ENCODE measurements at regions not wholly inside any gene's neighbourhood (a gene's known extent, or its start where the extent isn't known, plus 50 kb on each side); places are given as distances from the start of the nearest gene placed in this dataset.

DNA sequence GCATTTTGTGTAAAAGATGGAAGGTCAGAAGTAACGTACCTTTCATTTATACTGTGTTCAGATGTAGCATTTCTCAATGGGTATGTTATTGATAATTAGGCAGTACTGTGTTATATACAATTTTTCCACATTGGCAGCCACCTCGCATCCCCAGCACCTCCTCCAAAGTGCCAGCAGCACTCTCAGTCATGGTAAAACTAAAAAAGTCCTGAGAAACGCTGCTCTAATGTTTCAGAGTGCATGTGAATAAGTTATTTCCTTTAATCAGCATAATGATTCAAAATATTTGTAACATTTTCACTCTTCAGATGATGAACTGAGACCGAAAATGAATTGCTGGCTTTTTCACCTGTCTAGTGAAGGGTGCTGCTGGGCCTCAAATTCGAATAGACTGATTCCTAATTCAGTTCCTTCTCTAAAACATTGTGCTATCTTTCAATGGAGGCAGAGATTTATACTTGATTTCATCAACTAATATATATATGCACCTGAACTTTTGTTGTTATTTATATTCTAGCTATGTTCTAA is 79.9 kb upstream of the ANKRD55 start:
- no CpG with 5 or more reads among the region's 5 CpGs for WGBS (ENCODE audit: extremely low coverage, insufficient read length, low lambda C conversion rate)
- Mint-ChIP-seq H3K27me3 (ENCODE audit: low read depth) (no peaks in the 10 kb centered on the region; the same call in 1 of the 2 replicates), H3K4me1 (peaks cover 3 to 6% of the 10 kb centered on the region in 2 experiments), H3K36me3 (ENCODE audit: insufficient read depth in 1 of 3, low read depth in 3 of 3) (no peaks in the 10 kb centered on the region; a peak in 1 of 7 replicates), H3K9me3 (no peaks in the 10 kb centered on the region; a peak in 1 of 5 replicates), H3K4me3 (no peak overlapping the region), H3K27ac (no peak overlapping the region)
- Histone ChIP-seq H3K23me2 (ENCODE audit: insufficient read length, low read depth, low read length, poor library complexity, severe bottlenecking) (no peaks in the 10 kb centered on the region), H2BK15ac (ENCODE audit: low read depth, low read length) (no peak overlapping the region), H3K9ac (ENCODE audit: extremely low read depth, insufficient read length, low read length) (no peak overlapping the region), H4K5ac (ENCODE audit: insufficient read length, low read depth, low read length) (no peak overlapping the region), H3K79me1 (ENCODE audit: insufficient read depth, low read depth, low read length, poor library complexity, severe bottlenecking) (no peaks in the 10 kb centered on the region), H3T11ph (ENCODE audit: low read length) (no peak overlapping the region), H4K20me1 (ENCODE audit: control insufficient read depth, insufficient read depth, insufficient read length) (no peaks in the 10 kb centered on the region), H2AK5ac (ENCODE audit: insufficient read length, low read length) (no peak overlapping the region), H3K4ac (ENCODE audit: low read depth, low read length) (no peak overlapping the region), H3K4me2 (ENCODE audit: insufficient read depth, insufficient read length, low read length) (no peak overlapping the region), H3K9me3 (ENCODE audit: control insufficient read depth, low read depth, low read length) (no peaks in the 10 kb centered on the region), H4K8ac (replicated peaks; ENCODE audit: insufficient read length, low read depth, low read length) (no peak overlapping the region), H3K23ac (ENCODE audit: insufficient read length, low read depth, low read length) (no peak overlapping the region), H3K56ac (ENCODE audit: insufficient read length, low read depth, low read length) (no peak overlapping the region), H4K91ac (ENCODE audit: insufficient read length, low read depth, low read length) (no peak overlapping the region), H3K27ac (ENCODE audit: insufficient read length, low read depth, low read length) (no peak overlapping the region), H2BK120ac (ENCODE audit: low read depth, low read length, poor library complexity, severe bottlenecking) (no peak overlapping the region), H2BK12ac (ENCODE audit: insufficient read length, low read depth, low read length) (no peak overlapping the region), H3K18ac (ENCODE audit: insufficient read length, low read depth, low read length) (no peak overlapping the region), H2BK5ac (ENCODE audit: insufficient read length, low read length) (no peak overlapping the region), H3K79me2 (ENCODE audit: insufficient read depth, low read length) (0 out of 2 replicates have a peak, but pooled peaks cover 2% of the 10 kb centered on the region), H3K27me3 (ENCODE audit: insufficient read depth, low read length) (no peaks in the 10 kb centered on the region), H3K14ac (ENCODE audit: insufficient read depth, low read length) (no peak overlapping the region), H3K4me1 (ENCODE audit: insufficient read depth, low read length) (no peaks in the 10 kb centered on the region), H2AFZ (ENCODE audit: low read length) (no peak overlapping the region), H2BK20ac (ENCODE audit: low read depth, low read length, poor library complexity, severe bottlenecking) (no peak overlapping the region)
- no peak for TF ChIP-seq CTCF (conservative IDR thresholded peaks at IDR 0.05)
- no peak for DNase-seq

Measured in H9 (cell line).